ENCODE measurements at regions not wholly inside any gene's neighbourhood (a gene's known extent, or its start where the extent isn't known, plus 50 kb on each side); places are given as distances from the start of the nearest gene placed in this dataset.
"Not testable (repeated sequence)": the region's sequence is repeated elsewhere in the genome, so short reads cannot be mapped to it uniquely, and the experiment has no call there.

- DNase-seq, result no peak
These were observed 164.9 kb upstream of the SLC27A6 start for GRCh38 chr5:128800377-128800776.

GRCh38 chr5:128813317-128814070, 151.8 kb upstream of the SLC27A6 start:
- DNase-seq, result no peak

- DNase-seq, result no peak
These were observed 150.1 kb upstream of the SLC27A6 start for GRCh38 chr5:128815201-128815600.

GRCh38 chr5:128825826-128826225, 139.5 kb upstream of the SLC27A6 start:
- DNase-seq, result no peak

- DNase-seq, result no peak
These were observed 139.0 kb upstream of the SLC27A6 start for GRCh38 chr5:128826275-128826674.

GRCh38 chr5:128836571-128836970, 128.7 kb upstream of the SLC27A6 start:
- no peak for DNase-seq

GRCh38 chr5:128838623-128839022, 126.7 kb upstream of the SLC27A6 start:
- no peak for DNase-seq

- no peak for DNase-seq
These were observed 123.0 kb upstream of the SLC27A6 start for GRCh38 chr5:128842241-128842640.

GRCh38 chr5:128844354-128844923, 120.8 kb upstream of the SLC27A6 start:
- DNase-seq, result no peak

GRCh38 chr5:128850049-128850448, 115.2 kb upstream of the SLC27A6 start:
- DNase-seq, result no peak

- no peak for DNase-seq
These were observed 110.4 kb upstream of the SLC27A6 start for GRCh38 chr5:128854931-128855330.

GRCh38 chr5:128857076-128857677, 108.1 kb upstream of the SLC27A6 start:
- DNase-seq, result no peak

GRCh38 chr5:128858995-128859394, 106.3 kb upstream of the SLC27A6 start:
- no peak for DNase-seq

GRCh38 chr5:128861155-128861554, 104.1 kb upstream of the SLC27A6 start:
- not testable (repeated sequence) for DNase-seq

GRCh38 chr5:128869970-128870369, 95.3 kb upstream of the SLC27A6 start:
- no peak for DNase-seq

- DNase-seq, result no peak
These were observed 94.9 kb upstream of the SLC27A6 start for GRCh38 chr5:128870373-128870772.

GRCh38 chr5:128870923-128871322, 94.4 kb upstream of the SLC27A6 start:
- no peak for DNase-seq

- no peak for DNase-seq
These were observed 88.5 kb upstream of the SLC27A6 start for GRCh38 chr5:128876569-128877382.

- no peak for DNase-seq
These were observed 87.8 kb upstream of the SLC27A6 start for GRCh38 chr5:128877476-128877875.

- DNase-seq, result no peak
These were observed 83.7 kb upstream of the SLC27A6 start for GRCh38 chr5:128881502-128882018.

GRCh38 chr5:128885649-128886255, 79.5 kb upstream of the SLC27A6 start:
- DNase-seq, result no peak

GRCh38 chr5:128895122-128895521, 70.2 kb upstream of the SLC27A6 start:
- no peak for DNase-seq
